GM19463 (cell line): ENCODE measurements at regions not wholly inside any gene's neighbourhood (a gene's known extent, or its start where the extent isn't known, plus 50 kb on each side); places are given as distances from the start of the nearest gene placed in this dataset.
"Not testable (repeated sequence)": the region's sequence is repeated elsewhere in the genome, so short reads cannot be mapped to it uniquely, and the experiment has no call there.

Experiments used
- ATAC-seq: cut with Tn5 transposase; IDR thresholded peaks from one replicate; pipeline ENCODE4 v1.9.1; 2021; ENCODE audit warnings: mild to moderate bottlenecking, moderate library complexity; ENCODE audit not compliant: unreplicated experiment

DNA sequence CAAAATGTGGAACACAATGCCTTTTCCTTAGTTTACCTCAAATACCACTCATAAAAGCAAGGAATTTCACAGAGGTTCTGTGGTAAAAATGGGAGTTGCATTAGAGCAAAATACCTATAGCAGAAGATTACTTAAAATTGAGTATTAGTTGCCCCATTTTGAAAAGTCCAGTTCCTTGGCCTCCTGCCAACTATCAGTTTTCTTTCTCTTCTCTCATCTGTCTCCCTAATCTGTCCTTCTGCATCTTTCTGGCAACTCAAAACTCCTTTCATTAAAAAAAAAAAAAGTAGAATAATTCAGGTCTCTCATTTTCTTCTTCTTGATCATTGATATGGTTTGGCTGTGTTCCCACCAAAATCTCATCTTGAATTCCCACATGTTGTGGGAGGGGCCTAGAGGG lies 127.3 kb downstream of the ATP23 start:
- ATAC-seq: no peak

DNA sequence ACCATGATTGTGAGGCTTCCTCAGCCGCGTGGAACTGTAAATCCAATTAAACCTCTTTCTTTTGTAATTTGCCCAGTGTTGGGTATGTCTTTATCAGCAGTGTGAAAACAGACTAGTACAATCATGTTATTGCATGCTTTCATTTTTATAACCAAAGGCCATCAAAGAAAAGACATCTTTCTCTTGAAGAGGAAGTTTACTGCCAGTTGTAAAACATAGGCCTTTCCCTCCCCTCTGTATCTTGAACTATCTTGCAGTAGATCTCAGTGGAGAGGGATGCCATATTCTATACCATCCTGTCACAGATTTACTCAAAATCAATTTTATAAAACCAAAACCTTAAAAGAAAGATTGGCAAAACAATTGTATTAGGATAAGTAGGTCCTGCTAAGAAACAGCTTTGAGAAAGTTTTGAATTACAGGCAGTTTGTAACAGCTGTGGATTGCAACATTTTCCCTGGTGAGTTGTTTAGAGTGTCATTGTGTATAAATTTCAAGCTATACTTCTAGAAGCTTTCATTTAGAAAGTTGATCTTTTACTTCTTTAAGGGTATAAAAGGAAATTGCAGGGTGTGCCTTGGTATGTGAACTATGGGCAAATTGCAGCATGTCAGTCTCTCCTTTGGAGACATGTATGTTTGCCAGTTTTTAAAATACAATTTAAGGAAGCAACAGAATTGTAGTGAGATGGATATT lies 128.0 kb downstream of the ATP23 start:
- ATAC-seq: no peak

DNA sequence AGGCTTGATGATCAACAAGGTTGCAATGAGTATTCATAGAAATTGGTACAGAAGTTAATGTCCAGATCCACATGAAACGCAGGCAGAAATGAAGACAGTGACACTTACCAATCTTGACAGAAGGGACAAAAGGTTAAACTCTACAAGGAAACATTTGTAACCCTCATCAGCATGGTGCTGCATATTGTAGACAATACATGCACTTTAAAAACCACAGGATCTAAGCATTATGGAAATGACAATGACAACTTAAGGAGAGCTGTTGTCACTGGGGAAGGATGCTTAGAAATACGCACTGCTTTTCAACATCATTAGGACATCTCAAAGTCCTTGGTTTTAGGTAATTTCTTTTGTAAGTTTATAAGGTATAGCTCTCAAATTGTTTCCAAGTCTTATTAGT lies 130.6 kb downstream of the ATP23 start:
- no peak for ATAC-seq

DNA sequence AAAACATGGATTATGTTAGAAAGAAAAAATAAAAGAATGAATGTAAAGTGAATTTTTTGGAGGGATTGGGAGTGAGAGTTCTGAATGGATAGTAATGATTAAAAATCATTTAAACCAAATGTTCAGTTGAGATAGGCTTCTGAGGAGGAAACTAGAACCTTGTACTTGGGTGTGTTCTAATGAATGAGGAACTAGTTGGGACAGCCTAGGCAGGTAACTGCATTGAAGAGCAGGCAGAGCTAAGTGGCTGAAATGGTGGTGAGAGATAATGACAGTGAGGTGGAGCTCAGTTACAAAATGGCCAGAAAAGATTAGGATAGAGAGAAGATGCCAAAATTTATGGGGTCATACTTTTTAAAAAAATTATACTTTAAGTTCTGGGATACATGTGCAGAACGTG lies 132.9 kb downstream of the ATP23 start:
- no peak for ATAC-seq

DNA sequence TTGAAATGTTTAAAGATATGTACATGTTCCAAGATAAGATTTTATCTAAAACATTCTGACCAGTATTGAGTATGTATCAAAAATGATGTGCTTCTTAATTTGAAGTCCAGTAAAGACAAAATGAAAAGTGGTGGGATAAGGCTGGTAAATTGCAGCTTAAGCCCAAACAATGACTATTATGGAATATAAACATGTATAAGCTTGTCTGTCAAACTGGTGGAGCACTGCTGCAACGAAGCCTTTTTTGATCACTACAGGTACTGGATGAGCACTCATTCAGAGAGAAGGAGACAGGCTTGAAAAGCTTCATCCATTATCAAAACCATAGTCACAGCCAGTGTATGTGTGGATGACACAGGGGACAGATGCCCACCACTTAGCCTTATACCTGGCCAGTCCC lies 138.4 kb downstream of the ATP23 start:
- ATAC-seq: no peak

DNA sequence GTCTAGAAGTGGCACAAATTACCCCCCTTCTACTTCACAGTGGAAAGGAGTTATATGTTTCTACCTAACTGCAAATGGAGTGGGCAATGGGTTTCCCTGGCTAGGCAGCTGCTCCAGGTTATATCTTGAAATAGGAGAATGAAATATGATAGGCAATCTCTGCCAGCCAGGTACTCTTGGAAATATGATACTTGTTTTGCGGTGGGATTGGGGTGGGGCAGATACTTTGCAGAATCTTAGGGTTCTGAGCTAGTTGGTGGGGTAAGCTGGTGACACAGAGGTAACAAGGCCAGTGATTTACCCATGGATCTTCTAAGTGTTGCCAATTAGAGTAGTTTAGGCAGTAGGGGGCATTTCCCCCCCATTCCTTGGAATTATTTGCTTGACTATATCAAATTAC lies 140.1 kb downstream of the ATP23 start:
- ATAC-seq: no peak

DNA sequence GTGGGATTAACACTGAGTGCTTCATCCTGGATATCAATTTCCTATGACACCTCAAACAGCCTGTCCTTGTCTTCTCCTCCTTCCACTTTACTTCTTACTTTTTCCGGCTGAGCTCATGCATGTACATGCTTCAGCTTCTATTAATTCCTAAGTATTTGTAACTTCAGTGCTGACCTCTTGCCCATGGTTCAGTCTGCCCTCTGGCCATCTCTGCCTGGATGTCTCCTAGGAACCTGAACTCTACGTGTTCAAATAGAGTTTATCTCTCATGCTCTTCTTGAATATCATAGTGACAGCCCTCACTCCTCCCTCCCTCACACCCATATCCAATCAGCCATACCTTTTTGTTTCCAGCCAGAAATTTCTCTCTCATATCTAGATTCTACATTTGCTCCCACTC lies 141.6 kb downstream of the ATP23 start:
- no peak for ATAC-seq

DNA sequence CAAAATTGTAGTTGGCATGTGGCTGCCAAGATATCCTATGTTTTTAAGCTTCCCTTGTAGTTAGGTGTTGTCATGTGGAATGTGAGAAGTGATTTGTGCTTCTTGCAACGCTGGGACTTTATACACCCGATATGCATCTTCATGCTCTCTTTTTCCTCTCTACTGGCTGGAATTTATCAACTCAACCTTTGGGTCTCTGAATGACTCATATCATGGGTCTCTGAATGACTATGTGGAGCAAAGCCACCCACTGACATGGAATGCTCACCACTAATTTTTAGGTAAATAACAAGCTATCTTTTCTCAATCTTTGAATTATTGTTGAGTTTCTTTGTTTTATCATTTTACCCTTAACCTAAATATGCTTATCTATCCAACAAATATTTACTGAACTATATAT lies 144.6 kb downstream of the ATP23 start:
- no peak for ATAC-seq

DNA sequence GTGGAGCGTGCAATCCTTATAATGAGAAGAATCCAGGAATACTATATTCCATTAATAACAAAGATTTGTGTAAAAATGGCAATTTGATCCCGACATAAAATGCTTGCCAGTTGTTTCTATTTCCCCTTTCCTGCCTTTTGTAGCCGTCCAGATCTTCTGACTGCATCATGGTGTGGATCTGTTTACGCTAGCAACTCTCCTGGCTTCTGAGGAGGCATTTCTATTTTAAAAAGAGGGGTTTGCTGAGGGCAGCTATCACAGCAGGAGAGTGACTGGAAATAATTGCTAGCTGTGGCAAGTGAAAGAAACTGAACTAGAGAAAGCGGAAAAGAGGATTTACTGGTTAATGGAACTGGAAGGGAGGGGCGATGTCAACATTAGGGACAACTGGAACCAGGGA lies 145.6 kb downstream of the ATP23 start:
- ATAC-seq: no peak

DNA sequence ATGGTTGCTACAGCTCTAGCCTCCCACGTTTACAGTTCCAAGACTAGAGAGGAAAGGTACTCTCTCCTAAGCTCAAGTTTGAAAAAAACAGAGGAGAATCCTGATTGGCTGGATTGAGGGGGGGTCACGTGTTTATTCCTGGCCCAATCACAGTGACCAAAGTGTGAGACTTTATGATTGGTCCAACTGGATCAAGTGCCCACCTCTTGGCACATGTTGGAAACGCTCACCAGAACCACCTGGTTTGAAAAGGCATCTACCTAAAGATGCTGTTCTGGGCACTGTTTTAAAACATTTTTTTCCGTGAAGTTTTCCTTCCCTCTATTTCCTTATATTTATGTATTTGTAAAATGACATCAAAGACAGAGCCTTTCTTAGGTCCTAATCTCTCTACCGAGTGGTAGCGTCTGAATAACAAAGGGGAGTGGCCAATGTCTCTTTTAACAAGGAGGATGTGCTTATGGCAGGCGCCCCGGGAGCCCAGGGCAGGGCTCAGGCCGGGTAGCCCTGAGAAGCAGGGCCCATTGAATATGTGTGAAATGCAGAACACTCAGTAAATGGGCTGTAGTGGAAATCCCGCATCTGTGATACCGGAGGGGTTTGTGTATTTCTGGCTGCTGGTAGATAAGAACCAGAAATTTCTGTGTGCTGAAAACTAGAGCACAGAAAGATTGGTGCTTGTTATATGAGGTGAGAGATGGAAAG lies 146.2 kb downstream of the ATP23 start:
- ATAC-seq: no peak

DNA sequence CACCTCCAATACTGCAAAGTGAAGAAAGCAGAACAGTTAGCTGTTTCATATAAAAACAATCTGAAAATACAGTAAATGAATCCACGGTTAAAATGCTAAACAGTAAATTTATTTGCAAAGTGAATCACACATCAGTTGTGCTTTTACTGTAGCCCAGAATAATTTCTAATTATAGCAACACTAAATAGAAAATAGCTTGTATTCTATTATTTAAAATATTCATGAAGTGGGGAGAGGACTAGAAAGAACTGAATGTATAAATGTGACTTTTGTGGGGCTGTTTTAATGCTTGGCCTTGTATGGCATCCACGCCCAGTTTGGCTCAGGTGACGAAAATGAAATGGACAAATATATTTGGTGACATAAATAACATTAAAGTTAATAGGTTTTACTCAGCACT lies 148.2 kb downstream of the ATP23 start:
- ATAC-seq: no peak

DNA sequence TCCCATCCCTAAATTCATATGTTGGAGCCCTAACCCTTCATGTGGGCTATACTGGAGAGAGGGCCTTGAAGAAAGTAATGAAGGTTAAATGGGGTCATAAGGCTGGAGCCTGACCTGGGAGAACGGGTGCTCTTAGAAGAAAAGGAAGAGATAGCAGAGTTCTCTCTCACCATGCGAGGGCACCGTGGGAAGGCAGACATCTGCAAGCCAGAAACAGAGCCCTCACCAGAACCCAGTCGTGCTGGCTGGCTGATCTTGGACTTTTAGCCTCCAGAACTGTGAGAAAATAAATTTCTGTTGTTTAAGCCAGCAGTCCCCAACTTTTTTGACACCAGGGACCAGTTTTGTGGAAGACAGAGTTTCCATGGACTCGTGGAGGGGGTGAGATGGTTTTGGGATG lies 149.3 kb downstream of the ATP23 start:
- ATAC-seq: no peak

DNA sequence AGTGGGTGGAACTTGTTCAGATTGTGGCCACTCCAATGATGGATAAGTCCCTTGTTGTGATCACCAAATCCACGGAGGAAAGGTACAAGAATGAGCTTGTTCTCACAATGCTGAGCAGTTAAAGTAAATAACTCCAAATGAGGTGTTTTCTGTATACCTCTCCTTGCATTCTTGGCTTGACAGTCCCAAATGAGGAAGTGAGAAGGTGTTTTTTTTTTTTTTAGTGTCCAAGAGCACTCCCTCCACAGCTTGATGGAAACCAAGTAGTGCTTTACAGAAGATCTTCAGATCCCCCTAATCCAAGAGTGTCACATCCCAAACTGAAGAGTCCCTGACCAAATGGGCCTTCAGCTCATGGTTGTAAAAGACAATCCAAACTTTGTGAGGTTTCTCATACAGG lies 153.6 kb downstream of the ATP23 start:
- ATAC-seq: no peak

DNA sequence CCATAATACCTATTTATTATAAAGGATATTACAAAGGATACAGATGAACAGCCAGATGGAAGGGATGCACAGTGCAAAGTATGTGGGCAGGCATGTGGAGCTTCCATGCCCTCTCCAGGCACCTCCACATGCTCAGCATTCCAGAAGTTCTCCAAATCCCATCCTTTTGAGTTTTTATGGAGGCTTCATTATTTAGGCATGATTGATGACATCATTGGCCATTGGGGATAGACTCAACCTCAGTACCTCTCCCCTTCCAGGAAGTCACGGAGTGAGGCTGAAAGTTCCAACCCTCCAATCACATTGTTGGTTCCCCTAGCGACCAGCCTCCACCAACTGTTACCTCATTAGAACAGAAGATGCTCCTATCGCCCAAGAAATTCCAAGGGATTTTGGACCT lies 156.4 kb downstream of the ATP23 start:
- no peak for ATAC-seq

DNA sequence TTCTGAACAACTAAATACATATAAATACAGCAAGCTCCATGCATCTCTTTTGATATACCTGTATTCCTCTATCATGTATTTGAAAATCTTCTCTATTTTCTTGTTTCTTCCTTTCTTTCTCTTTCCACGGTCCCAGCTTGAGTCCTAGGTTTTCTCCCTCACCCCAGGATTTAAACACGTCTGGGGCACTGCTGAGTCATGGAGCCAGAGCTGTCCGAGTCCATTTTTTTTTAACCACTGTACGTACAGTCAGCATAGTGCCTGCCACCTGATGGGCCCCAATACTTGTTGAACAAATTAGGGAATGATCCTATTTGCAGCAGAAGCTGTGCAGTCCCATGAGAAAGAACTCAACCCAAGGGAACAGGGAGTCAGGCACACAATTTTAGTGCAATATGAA lies 158.1 kb downstream of the ATP23 start:
- ATAC-seq: no peak

DNA sequence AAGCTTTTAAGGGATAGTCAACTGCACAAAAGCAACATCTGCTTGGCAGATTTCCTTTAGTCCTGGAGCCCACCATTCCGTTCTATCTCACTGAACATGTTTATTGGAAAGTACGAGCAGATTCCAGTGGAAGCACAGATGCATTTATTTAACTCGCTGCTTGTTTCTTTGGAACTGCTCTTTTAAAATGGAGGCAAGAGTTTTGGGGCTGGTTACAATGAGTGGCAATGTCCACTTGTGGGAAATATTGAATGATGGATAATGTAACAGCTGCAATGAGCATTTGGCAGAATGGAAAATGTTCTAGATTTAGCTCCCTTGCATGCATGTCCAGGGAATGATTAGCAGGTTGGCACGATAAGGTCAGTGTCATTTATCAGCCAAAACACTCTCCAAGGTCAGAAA lies 163.0 kb downstream of the ATP23 start:
- ATAC-seq: no peak

DNA sequence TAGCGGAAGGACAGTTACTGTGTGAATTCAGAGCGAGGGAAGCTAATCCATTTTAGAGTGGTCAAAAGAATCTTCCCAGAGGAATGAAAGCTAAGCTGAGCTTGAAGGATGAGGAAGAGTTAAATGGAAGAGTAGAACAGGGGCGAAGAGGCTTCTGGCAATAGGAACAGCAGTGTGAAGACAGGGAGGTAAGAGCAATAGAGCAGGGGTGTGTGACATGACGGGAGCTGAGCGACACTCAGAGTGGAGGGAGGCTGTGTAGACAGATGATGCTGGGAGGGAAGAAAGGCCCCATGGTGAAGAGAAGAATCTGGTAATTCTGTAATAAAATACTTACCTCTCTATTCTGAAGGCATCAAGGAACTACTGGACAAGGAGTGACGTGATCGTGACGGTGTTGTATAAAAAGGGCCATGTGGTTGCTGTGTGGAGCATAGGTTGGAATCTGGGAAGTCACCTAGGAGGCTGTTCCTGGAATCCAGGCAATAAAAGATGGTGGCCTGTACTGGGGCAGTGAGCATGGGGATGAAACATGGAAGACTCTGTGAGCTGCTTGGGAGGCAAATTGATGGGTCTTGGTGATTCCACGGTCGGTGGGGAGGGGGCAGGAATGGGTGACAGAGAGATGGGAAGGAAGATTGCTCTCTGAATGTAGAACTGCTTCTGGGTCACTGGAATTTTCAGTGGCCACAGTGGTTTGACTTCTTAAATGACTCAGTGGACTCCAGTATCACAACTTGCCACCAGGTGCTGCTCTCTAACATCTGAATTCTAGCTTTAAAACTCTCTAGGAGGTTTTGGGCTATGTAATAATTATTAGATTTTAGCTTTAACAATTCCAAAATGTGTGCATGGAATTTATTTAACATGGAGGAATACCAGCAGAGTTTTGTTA lies 164.1 kb downstream of the ATP23 start:
- no peak for ATAC-seq

DNA sequence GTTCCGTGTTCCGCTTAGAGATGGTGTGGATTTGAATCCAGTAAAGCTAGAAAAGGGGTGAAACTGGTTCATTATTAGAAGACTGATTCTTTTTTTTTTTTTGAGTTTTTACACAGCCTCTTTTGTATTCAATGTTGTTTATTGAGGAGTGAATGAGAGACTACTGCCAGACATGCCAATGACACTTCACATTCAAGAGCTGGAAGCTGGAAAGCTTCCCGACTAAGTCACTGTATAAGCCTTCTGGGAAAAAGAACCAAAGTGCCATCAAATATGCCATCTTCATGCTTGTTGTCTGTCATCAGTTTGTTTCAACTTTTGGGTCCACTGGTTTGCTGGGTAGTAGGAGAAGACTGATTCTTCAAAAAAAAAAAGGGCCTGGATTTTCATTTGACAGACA lies 164.8 kb downstream of the ATP23 start:
- ATAC-seq: no peak

DNA sequence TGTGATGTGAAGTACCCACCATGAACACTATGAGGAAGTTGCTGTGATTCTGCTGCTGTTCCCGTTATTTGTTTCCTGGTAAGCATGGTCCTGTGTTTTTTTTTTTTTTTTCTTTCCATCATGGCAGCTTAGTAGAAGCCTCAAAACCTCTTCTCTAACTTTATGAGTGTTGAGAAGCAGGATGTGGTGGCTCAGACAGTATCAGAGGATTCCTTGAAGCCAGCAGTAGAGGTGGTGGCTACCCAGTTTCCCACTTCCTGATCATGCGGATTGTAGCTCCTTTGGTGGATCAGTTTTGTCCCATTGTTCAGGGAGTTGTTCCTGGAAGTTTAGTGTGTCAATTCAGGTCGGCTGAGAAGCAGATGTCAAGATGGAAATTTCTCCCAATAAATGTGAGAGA lies 175.8 kb downstream of the ATP23 start:
- no peak for ATAC-seq

DNA sequence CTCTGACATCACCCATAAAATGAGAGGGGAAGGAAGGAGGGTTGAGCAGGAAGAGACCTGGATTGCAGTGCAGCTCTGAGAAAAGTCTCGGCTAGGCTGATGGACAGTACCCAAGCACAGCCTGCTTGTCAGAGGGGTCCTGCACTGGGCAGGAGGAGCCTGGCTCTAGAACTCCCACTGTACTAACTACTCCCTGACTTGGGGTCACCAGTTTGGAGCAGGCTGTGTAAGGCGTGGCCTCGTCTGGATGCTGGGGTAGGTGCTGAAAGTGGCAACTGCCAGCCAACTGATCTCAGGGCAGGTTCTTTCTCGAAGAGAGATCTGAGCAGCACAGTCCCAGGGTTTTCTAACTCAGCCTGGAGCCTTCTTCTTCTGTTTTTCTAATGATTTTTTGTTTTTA lies 176.3 kb downstream of the ATP23 start:
- ATAC-seq: no peak

DNA sequence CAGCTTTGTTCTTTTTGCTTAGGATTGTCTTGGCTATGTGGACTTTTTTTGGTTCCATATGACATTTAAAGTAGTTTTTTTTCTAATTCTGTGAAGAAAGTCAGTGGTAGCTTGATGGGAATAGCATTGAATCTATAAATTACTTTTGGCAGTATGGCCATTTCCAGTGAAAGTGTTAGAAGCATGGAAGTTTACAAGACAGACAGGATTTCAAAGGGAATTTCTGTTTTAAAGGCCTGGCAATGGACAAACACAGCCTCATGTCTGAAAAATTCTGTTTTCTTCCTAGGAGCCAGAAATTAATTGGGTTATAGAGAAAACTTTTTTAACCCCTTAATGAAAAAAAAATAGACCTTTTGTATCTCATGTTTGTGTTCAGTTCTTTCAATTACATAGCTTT lies 184.4 kb downstream of the ATP23 start:
- ATAC-seq: not testable (repeated sequence)
